ENCODE measurements at regions not wholly inside any gene's neighbourhood (a gene's known extent, or its start where the extent isn't known, plus 50 kb on each side); places are given as distances from the start of the nearest gene placed in this dataset.
"Not testable (repeated sequence)": the region's sequence is repeated elsewhere in the genome, so short reads cannot be mapped to it uniquely, and the experiment has no call there.

DNA sequence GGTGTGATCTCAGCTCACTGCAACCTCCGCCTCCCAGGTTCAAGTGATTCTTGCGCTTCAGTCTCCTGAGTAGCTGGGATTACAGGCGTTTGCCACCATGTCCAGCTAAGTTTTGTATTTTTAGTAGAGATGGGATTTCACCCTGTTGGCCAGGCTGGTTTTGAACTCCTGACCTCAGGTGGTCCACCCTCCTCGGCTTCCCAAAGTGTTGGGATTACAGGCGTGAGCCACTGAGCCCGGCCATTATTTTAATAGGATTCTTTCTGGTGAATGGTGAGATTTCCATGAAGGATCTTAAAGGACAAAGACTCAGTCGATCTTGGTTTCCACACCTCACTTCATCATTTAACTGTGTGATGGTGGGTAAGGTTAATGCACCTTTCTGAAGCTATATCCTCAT, 183.8 kb upstream of the ZNF217 start:
- not testable (repeated sequence) for DNase-seq (ENCODE audit: low read depth in 2 of 3, low spot score in 1 of 3)

DNA sequence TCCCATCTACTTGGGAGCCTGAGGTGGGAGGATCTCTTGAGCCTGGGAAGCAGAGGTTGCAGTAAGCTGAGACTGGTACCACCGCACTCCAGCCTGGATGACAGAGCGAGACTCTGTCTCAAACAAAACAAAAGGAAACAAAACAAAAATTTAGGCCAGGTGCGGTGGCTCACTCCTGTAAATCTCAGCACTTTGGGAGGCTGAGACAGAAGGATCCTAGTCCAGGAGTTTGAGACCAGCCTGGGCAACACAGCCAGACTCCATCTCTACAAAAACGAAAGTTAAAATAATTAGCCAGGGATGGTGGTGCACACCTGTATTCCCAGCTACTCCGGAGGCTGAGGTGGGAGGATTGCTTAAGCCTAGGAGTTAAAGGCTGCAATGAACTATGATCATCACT, 183.2 kb upstream of the ZNF217 start:
- DNase-seq (ENCODE audit: low read depth in 2 of 3, low spot score in 1 of 3): no peak

DNA sequence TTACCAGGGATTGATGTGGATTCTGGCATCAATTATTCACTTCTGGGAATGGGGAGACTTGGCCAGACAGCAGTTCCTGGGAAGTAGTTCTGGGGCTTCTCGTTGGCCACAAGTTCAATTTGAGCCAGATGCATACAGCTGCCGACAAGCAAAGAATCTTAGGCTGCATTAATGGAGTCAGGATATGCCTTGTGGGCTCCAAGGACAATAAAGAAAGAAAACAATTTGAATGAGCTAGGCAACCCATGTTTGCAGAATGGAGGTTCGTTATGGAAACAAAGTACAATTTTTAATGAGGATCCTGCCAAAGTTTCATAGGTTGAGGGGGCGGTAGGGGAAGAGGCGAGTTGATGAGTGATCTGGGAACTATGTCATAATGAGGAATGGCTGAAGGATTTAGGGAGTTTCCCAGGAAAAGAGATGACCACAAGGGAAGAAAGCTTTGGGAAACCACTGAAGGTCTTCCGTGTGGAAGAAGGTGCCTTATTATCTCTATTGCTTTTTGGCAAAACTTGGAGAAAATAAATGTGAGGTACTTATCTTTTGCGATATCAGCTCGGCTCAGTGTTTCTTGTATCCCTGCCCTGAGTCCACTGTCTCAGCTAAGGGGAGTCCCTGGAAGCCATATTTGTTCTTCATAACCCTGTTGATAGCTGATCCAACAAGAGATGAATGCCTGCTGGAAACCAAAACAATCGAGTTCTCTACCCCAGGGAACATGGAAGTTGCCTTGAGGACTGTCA, 181.0 kb upstream of the ZNF217 start:
- DNase-seq (ENCODE audit: low read depth in 2 of 3, low spot score in 1 of 3): no peak

DNA sequence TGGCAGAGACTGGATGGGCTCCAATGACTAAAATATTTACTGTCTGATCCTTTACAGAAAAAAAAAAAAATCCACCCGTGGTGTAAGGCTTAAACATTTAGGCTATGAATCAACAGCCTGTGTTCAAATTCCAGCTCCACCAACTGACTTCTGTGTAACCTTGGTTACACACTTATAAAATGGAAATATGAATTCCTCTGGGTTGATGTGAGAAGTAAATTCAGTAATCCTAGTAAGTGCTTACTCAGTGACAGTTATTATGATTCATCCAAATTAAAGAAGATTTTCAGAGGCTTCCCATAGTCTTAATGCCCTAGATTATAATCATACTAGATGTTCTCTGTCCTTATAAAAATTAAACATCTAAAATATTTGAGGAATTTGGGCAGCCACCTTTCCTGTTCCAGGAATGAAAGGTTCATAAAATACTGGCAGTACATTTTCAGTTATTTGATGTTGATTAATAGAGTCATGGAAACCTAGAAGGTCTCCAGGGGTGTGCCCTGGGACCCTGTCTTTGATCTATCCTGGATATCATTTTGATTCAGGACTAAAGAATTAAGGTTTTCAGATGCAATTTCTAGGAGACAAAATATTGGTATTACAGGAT, 180.3 kb upstream of the ZNF217 start:
- DNase-seq (ENCODE audit: low read depth in 2 of 3, low spot score in 1 of 3): no peak

DNA sequence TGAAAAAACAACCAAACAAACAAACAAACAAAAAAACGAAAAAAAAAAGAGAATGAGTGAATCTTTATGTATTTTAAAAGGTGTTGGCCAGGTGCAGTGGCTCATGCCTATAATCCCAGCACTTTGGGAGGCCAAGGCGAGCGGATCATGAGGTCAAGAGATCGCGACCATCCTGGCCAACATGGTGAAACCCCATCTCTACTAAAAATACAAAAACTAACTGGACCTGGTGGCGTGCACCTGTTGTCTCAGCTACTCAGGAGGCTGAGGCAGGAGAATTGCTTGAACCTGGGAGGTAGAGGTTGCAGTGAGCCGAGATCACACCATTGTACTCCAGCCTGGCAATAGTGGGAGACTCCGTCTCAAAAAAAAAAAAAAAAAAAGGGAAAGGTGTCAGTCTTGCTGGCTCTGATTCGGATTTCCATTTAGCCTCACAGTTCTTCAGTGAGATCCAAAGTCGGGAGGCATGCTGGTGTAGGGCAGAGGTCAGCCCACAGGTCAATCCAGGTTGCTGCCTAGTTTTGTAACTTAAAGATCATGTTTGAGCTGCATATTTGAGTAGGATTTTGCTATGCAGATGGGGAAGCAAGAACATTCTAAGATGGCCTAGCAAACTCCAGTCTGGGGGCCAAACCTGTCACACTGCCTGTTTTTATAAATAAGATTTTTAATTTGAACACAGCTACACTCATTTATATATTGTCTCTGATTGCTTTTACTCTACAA, 179.6 kb upstream of the ZNF217 start:
- not testable (repeated sequence) for DNase-seq (ENCODE audit: low read depth in 2 of 3, low spot score in 1 of 3)

DNA sequence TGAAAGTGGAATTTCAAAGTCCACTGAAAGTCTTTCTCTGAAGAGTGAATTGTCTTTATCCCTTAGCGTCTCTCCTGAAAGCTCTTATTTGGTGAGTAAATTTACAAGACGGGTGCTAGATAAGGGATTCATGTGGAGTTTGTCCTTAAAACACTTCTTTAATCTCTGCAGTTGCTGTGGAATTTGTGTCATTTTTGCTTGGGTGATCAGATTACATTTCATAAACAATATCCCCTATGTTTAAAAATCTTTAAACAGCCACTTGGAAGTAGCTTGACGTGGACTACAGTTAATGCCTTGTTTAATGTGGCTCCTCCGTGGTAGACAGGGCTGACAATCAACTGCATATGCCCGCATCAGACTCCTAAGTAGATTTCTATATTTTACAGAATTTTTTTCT, 175.4 kb upstream of the ZNF217 start:
- DNase-seq (ENCODE audit: low read depth in 2 of 3, low spot score in 1 of 3): no peak

DNA sequence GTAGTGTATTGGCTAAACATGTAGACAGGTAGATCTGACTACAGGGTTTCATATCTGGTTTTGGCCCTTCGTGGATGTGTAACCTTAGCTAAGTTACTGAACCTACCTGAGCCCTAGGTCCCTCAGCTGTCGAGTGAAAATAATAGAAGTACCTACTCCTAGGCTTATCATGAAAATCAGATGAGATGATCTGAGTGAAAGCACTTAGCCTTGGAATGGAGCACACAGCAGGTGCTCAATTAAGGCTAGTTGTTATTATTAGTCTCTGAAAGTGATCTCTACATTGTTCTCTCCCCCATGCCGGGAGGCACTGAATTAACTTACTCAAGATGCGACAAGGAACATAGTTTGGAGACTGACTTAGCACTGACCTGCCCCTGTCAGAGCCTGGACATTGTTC, 174.7 kb upstream of the ZNF217 start:
- no peak for DNase-seq (ENCODE audit: low read depth in 2 of 3, low spot score in 1 of 3)

DNA sequence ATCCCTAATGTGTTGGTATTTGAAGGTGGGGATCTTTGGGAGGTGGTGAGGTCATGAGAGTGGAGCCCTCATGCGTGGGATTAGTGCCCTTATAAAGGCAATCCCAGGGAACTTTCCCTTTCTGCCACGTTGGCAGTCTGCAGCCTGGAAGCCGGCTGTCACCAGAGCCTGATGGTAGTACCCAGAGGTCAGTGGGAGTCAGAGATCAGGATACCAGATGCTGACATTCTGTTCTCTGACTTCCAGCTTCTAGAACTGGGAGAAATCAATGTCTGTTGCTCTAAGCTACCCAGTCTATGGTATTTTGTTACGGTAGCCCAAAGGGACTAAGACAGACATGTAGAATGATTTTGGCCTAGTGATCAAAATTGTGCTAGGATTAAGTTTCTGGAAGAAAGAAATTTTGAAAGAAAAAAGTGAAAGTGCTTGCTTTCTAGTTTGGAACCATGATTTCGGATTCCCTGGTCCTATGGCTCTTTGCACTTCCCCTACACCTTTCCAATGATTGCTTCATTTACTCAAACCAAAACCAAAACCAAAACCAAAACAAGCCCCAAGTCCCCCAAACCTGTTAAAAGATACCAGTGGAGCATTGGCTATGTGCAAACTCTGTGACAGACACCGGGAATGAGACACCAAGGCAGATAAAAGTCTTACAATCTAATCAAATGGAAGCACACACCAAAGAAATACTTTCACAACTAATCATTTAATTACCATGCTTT, 173.7 kb upstream of the ZNF217 start:
- no peak for DNase-seq (ENCODE audit: low read depth in 2 of 3, low spot score in 1 of 3)

DNA sequence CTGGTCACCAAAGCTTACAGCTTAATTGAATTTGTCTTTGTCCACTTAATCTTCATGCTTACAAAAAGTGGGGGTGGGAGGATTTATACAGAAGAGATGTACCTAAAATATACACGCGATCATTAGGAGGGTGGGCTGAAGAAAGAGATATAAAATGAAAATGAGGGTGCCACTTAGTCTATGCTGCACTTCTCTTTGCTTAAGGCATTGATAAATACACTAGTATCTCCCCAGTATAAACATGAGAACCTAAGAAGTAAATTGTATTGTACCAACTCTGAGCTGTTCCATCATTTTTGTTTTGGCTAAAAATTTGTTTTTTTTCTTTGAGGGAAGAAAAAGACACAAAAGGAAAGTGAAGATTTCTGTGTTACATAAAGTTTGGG, 170.8 kb upstream of the ZNF217 start:
- no peak for DNase-seq (ENCODE audit: low read depth in 2 of 3, low spot score in 1 of 3)

DNA sequence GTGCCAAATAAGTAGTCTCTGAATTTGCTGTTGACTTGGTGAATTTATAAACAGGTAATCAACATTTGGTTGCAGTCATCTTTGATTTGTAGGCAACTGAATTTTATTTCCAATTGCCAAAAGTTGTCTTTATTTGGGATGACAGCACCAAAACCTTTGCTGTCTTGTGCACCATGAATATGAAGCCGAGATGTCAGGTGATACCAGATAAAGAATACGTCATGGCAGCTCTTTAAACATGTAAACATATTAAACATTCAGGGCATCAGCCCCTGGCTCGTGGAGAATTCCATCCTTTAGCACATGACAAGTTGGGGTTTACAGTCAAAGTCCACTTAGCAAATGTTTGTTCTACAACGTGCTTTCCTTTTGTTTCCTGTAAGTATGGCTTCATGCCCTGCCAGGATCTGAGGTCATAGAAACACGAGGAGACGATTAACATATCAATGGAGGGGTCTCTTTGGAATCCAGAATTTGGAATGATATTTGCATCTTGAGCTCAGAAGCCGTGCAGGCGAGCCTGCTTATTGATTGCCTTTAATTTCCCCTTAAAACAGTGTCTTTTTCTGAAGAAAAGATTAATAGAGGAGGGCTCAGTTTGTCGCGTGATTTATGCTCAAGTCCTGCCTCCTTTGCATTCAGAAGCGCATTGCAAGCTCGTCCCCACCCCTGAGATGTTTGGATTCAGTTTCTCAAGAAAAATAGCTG, 170.2 kb upstream of the ZNF217 start:
- DNase-seq (ENCODE audit: low read depth in 2 of 3, low spot score in 1 of 3): no peak

DNA sequence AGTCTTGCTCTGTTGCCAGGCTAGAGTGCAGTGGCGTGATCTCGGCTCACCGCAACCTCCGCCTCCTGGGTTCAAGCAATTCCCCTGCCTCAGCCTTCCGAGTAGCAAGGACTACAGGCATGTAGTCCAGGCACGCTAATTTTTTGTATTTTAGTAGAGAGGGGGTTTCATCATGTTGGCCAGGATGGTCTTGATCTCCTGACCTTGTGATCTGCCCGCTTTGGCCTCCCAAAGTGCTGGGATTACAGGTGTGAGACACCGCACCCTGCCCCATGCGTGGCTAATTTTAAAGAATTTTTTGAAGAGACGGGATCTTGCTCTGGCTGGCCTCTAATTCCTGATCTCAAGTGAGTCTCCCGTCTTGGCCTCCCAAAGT, 168.8 kb upstream of the ZNF217 start:
- not testable (repeated sequence) for DNase-seq (ENCODE audit: low read depth in 2 of 3, low spot score in 1 of 3)

DNA sequence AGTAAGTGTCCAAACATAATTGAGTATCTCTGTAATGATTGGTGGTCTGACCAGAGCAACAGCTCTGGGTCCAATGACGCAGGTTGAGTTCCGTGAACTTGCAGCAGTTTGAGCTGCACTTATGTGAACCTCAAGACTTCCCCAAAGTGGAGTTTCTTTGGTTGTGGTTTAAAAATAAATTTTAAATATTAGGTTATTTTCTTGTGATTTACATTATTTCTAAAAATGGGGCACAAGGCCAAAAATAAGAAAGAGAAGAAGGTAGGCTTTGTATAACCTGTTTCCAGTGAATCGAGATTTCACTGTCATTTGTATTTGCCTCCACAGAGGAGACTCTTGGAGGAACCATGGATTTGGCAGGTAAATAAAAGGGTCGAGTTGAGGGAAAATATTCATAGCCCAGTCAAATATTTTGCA, 166.4 kb upstream of the ZNF217 start:
- no peak for DNase-seq (ENCODE audit: low read depth in 2 of 3, low spot score in 1 of 3)

DNA sequence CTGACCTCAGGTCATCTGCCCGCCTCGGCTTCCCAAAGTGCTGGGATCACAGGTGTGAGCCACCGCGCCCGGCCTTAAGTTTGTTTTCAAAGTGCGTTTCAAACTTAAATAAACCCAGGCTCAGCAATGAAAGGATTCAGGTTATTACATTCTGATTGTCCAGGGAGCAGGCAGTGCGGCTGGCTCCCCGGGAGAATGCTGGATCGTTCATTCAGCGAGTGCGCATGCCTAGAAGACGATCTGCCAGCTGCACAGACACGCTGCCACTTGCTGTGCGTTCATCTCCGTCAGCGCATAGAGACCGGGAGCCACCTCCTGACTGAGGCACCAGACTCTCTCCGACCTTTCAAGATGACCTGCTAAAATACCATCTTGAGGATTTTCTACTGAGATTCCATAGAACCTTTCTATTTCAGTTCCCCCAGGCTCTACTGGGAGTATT, 163.9 kb upstream of the ZNF217 start:
- DNase-seq (ENCODE audit: low read depth in 2 of 3, low spot score in 1 of 3): no peak

DNA sequence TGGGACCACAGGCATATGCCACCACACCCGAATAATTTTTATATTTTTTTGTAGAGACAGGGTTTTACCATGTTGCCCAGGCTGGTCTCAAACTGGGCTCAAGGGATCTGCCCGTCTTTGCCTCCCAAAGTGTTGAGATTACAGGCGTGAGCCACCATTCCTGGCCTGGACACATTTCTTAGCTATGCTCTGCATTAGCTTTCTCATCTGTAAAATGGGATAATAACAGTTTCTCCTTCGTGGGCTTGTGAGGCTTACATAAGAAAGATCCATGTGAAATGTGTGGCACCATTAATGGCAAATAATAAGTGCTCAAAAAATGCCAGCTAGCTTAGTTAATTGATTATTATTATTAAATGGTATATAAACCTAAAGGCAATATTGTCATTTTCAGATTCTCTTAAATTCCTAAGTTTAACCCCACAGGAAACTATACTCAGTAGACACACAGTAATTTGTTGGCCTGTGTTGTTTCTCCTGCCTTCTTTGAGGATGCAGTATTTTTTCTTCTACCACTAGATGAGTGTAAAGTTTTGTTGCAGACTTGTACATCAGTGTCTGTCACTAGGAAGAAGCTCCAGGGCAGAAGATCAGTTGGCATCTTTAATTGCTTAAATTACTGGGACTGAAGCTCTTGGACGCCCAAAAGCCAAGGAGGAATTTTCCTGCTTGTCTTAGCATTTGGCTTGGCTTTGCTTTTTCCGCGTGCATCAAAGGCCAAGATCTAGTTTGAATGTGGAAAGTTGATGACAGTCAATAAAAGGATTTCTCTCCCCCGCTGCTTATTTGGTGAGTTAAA, 162.3 kb upstream of the ZNF217 start:
- DNase-seq (ENCODE audit: low read depth in 2 of 3, low spot score in 1 of 3): no peak

DNA sequence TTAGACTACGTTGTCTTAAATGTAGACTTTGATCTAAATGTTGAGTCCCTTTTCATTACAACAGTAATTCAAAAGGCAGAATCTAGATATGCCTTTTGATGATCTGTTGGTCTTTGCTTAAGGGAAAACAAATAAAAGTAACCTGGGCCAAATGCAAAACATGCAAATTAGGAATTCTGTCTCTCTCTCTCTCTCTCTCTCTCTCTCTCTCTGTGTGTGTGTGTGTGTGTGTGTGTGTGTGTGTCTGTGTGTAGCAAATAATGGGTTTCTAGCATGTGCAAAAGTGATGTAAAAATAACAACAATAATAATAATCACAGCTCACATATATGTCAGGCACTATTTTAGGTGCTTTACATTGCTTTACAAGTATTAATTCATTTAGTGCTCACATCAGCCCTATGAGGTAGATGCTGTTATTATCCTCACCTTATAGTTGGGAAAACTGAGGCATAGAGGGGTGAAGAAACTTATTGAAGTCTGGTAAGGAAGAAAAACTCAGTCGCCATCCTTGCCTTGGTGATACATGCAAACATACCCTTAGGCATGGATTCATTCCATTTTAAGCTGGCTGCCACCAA, 160.3 kb upstream of the ZNF217 start:
- DNase-seq (ENCODE audit: low read depth in 2 of 3, low spot score in 1 of 3): no peak

DNA sequence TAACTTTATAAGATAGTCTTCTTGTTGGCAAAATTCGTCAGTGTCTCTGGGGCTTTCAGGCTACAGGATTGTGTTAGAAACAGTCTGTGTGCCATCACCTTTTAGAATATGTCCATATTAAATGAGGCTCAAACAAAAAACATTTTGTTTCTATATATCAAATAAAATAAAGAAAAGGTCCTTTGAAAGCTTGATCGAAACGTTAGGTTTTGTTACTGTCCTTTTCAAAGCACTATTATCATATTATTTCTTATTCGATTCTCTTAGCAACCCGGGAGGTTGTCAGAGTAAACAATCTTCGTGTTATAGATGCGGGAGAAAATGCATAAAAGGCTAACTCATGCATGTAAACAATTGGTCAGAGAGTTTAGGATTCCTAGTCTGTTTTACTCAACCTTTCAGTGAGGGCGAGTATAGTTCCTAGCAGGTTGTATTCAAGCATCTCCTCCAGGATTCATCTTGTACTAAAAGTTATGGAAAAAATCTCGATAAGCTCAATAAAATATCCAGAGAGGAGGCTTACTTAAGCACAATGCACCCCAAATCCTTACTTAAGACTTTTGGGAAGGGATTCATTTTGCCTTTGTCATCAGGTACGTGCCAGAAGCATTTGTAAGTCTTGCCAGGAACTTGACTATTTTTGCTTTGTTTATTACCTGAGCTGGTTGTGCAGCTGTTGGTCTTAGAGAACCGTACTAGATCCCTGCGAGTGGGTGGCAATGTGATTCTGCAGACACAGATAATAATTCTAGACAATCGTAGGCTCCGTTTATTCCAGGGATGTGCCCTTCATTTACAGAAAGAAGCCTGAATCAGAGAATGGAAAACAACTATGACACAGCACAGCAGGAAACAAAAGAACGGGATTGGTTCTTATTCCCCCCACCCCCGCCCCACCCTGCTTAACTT, 159.6 kb upstream of the ZNF217 start:
- no peak for DNase-seq (ENCODE audit: low read depth in 2 of 3, low spot score in 1 of 3)

DNA sequence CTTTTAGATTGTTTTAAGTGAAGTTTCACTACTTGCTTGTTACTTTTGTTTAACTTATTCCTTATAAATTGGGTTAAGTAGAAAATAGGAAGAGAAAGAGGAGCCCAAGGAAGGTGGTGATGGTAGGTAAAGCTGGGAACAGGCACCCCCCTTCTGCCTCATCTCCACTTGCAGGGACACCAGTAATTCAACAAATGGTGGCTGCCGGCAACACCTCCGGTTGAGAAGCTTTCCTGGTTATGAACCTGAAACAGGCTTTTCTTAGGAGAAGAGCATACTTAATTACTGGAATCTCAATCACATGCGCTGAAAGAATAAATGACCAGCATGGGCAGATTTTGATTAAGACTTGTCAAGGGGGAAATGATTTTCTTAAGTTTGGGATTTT, 158.9 kb upstream of the ZNF217 start:
- no peak for DNase-seq (ENCODE audit: low read depth in 2 of 3, low spot score in 1 of 3)

DNA sequence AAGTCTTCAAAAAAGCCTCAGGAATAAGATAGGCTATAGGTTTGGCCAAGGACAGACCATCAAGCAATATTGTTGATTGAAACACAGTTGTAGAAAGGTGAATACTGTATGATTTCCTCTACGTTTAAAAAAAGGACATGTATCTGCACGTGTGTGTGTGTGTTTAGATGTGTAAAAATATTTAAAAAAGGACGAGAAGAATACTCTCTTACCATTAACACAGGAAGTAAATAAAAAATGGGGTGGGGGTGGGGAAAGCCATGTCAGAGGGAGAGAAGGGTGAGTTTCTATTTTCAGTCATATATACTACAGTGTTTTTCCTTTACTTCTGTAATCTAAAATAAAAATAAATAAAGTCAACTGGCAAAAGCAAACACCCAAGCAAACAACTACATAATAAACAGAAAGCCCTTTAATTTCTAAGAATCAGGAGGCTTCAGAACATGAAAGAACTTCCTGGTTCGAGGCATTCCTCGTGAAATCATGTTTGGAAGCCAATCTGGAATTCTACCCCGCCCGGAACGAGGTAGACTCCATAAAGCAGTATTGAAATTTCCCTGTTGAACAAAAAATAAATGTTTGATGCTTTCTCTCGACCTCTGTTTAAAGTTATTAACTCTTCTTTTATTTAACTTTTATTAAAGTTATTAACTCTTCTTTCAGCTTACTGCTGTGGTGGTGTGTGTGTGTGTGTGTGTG, 158.1 kb upstream of the ZNF217 start:
- DNase-seq (ENCODE audit: low read depth in 2 of 3, low spot score in 1 of 3): no peak
